ENCODE measurements at regions not wholly inside any gene's neighbourhood (a gene's known extent, or its start where the extent isn't known, plus 50 kb on each side); places are given as distances from the start of the nearest gene placed in this dataset.

- TF ChIP-seq POLR2A (IDR thresholded peaks at IDR 0.05; ENCODE audit: low read depth, low read length) (no peak), PML (IDR thresholded peaks at IDR 0.05; ENCODE audit: low read length) (no peak), MAX (IDR thresholded peaks at IDR 0.05; ENCODE audit: low read depth, low read length) (no peak)
Measured at GRCh38 chr5:138695781-138696180, 57.4 kb upstream of the CTNNA1 start.

All from GM12878 (cell line).